ENCODE measurements at regions not wholly inside any gene's neighbourhood (a gene's known extent, or its start where the extent isn't known, plus 50 kb on each side); places are given as distances from the start of the nearest gene placed in this dataset.

GRCh38 chr10:118838364-118838763, 83.6 kb upstream of the CACUL1 start:
- DNase-seq = no peak

DNA sequence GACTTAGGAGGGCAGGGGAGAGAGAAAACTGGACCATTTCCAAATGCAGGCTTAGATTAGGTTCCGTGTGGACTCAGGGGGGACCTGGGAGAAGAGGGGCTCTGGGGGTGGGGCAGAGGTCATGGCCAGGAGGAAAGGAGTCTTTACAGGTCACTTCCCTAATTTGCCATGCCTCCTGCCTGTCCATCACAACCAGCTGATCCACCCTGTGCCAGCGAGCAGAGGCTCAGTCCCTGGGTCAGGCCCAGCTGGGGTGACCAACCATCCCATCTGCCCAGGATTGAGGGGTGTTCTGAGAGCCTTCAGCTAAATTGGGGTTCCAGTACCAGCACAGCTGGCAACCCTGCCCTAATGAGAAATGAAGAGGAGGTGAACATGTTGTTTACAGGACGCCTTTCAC, 84.6 kb upstream of the CACUL1 start:
- no peak for DNase-seq

DNA sequence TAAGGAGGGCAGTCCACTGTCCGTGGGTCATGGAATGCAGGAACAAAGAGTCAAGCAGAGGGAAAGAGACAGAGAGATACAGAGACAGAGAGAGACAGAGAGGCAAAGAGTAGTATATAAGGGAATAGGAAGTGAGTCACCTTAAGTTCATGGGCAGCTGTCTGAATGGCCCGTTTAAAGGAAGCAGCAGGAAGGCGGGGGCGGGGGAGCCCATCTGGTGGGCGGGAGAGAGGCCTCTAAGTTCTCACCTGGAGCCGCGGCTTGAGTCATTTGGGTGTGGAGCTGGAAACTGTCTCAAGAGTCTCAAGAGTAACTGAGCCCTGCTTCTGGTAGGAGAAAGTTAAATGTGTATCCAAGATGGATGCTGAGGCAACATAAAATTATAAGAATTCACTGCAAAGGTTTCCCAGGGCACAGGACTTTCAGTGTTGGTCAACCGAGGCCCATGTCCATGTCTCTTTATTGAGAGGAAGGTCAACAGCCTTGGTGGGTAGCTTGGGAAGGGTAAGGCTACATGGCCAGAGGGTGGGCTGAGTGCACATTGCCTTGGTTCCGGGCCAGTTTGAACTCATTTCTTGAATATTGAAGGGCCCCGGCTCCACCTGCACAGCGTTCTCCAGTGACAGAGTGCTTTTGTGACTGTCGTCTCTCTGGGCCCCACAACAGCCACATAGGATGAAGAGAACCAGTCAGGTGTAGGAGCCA, 85.5 kb upstream of the CACUL1 start:
- no peak for DNase-seq

- DNase-seq = no peak
Observed at GRCh38 chr10:118840776-118841468, 86.2 kb upstream of the CACUL1 start.

GRCh38 chr10:118841881-118842605, 87.3 kb upstream of the CACUL1 start:
- no peak for DNase-seq

GRCh38 chr10:118842843-118843624, 88.3 kb upstream of the CACUL1 start:
- no peak for DNase-seq

GRCh38 chr10:118843647-118844265, 89.0 kb upstream of the CACUL1 start:
- no peak for DNase-seq

DNA sequence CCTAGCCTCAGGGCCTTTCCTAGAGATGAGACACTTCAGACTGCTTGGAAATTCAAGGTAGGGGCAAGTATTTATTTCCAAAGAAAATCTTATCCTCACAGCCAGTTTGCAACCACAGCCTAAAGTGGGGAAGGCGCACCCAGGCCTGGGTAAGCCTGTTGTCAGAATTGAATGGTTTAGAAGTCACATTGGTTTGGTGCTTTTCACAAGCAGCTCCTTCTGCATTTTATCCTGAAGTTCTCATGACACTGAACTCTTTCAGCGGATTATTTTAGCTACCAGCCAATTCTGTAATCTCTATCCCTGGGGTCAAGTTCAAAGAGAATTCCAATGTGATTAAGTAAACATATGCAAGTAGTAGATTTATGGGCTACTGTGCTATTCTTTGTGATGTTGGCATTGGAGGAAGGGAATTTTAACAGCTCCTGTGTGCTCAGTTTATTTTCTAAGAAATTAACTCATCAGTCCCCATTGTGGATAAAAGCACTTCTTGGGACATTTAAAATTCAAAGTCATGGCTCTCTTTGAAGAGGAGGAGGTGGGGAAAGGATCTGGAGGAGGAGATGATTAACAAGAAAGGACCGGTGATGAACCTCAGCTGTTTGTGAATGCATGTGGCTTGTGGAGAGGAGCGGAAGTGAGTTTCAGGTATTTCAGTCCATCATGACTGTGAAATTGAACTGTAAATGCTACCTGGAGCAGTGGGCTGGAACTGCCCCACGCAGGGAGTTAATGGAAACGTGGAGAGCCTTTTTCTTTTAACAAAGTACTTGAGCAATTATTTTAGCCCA, 90.2 kb upstream of the CACUL1 start:
- peak; percentile 43 for DNase-seq

- no peak for DNase-seq
Observed at GRCh38 chr10:118845776-118846175, 91.0 kb upstream of the CACUL1 start.

DNA sequence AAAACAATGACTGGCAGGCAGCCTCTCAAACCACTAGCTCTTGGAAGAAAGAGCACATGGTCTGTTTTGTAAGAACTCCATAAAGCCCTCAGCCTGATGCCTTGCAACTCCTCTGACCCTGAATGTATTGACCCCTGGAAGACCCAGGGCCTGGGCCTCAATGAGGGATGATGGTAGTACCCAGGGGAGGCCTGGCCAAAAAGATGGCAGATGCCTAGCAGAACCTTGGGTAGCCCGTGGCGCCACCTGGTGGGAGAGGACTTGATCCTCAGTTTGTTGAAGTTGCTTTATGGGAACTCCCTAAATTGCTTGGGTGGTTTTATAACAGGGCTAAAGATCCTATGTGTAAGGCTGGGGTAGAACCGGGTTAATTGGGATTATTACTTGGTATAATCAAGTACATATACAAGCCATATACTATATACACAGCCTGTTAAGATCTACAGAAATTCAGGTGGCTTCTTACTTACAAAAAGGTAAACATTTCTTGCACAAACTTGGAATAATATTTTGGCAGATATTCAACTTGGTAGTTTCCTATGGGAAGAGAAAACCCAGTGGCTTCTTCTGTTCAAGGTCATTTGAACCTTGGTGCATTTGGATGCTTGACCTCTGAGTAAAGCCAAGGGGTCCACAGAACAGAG, 95.8 kb upstream of the CACUL1 start:
- peak; percentile 69 for DNase-seq

DNA sequence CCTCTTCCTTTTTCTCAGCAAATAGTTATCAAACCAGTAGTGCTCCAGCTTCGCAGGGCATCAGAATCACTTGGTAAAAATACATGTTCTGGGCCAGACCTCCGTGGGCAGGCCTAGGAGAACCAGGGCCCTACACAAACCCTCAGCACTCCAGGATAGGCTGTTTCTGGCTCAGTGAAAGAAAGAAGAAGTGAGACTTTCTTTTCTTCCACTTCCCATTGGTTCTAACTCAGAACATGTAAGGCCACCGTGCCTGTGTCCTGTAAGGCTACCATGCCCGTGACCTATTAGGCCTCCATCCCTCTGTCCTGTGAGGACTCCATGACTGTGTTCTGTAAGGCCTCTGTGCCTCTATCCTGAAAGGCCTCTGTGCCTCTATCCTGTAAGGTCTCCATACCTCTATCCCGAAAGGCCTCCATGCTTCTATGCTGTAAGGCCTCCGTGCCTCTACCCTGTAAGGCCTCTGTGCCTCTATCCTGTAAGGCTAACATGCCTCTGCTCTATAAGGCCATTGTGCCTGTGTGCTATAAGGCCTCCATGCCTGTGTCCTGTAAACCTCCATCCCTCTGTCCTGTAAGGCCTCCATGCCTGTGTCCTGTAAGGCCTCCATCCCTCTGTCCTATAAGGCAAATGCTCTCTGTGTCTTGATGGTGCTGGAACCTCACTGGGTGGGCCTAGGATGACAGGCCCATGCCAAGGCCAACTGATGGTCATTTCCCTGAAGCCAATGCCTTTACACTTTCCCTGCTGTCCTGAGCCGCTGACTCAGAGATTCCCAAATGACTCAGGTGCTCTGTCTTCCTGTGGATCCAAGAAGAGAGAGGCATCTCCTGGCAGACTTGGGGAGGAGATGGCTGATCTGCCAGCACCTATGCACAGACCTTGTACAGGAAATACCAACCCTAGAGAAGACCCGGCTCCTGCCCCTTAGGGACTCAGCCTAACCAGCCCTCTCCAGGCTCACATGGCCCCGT, 96.6 kb upstream of the CACUL1 start:
- no peak for DNase-seq

DNA sequence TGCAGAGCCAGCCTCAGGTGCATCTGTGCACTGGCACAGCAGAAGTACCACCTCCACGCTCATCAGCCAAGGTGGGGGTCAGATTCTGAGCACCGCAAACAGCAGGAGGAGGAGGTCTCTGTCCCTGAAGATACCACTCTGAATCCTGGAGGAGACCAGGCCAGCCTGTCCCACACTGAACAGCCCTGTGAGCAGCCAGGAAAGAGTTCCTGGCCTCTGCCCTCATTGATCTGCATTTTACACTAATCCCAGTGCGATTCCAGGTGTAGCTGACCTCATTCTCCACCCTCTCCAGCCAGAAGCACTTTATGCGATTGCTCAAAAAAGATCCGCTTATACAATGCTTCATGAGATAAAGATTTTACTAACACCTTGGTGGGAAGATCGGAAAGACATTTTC, 99.1 kb upstream of the CACUL1 start:
- DNase-seq = no peak

DNA sequence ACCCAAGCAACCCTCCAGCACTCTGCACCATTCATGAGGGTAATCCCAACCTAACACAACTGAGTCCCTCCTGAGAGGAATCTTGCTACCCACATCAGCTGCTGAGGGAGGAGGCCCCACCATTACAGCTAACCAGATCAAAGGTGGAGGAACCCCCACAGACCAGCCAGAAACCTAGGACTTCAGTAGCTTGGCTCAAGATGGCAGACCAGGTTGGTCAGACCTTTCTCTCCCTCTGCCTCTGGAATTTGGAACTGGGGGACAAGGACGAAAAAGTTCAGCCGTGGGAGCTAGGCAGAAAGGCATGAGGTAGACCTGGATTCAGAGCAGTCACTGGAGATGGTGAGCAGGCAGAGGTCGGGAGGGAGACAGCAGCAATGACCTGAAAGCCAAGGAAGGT, 101.3 kb upstream of the CACUL1 start:
- DNase-seq = no peak

GRCh38 chr10:118865998-118866693, 111.4 kb upstream of the CACUL1 start:
- peak; percentile 21 for DNase-seq

DNA sequence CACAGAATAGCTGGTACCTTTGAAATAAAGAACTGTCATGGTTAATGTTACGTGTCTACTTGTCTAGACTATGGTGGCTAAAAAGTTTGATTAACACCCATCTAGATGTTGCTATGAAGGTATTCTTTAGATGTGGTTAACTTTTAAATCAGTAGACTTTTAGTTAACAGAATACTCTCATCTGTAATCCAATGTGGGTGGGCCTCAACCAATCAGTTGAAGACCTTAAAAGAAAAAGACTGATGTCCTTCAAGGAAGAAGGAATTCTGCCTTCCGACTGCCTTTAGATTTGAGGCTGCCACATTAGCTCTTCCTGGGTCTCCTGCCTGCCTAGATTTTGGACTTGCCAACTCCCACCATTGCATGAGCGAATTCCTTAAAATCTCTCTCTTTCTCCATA, 113.0 kb upstream of the CACUL1 start:
- no peak for DNase-seq

- no peak for DNase-seq
Observed at GRCh38 chr10:118868589-118868988, 113.8 kb upstream of the CACUL1 start.

GRCh38 chr10:118870467-118871243, 115.9 kb upstream of the CACUL1 start:
- peak; percentile 13 for DNase-seq

- DNase-seq = no peak
Observed at GRCh38 chr10:118871244-118871865, 116.6 kb upstream of the CACUL1 start.
